MM.1S (cell line): ENCODE measurements at regions not wholly inside any gene's neighbourhood (a gene's known extent, or its start where the extent isn't known, plus 50 kb on each side); places are given as distances from the start of the nearest gene placed in this dataset.

Source experiments
- EZH2 ChIP-seq: fragments of 300-600 bp; sonication (generic); optimal IDR thresholded peaks from 2 replicates; pipeline ENCODE3; 2017; ENCODE audit warnings: low read depth, mild to moderate bottlenecking, antibody characterized with exemption, low read length, mixed read lengths
- EZH2phosphoT487 ChIP-seq: fragments of 300-600 bp; sonication (generic); IDR thresholded peaks from 2 replicates; pipeline ENCODE4 v1.6.1; 2018; ENCODE audit warnings: antibody characterized with exemption, low read length
- TF ChIP-seq, protein P1 (sequence below): fragments of 300-600 bp; sonication (generic); IDR thresholded peaks from 2 replicates; pipeline ENCODE4 v1.5.1; 2016; ENCODE audit warnings: antibody characterized with exemption, low read length, mixed read lengths

DNA sequence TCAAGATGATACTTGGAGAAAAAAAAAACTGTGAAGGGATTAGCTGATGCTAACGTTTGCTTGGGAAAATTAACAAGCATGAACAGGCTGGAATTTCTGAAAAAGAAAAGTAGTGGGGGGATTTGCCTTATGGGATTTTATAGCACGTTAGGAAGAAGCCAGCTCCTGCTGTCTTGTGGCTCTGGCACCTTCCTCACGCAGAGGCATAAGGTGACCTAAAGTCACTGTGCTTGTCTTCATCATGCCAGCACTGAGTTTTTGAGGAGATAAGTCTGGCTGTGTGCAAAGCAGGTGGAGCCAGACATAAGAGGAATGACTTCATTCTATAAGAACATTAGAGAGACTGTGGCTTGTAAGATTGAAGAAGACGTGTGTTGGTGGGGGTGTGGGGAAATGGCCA lies 94.4 kb upstream of the MAP1B start:
- no peak for TF ChIP-seq EZH2
- TF ChIP-seq, protein P1, sequence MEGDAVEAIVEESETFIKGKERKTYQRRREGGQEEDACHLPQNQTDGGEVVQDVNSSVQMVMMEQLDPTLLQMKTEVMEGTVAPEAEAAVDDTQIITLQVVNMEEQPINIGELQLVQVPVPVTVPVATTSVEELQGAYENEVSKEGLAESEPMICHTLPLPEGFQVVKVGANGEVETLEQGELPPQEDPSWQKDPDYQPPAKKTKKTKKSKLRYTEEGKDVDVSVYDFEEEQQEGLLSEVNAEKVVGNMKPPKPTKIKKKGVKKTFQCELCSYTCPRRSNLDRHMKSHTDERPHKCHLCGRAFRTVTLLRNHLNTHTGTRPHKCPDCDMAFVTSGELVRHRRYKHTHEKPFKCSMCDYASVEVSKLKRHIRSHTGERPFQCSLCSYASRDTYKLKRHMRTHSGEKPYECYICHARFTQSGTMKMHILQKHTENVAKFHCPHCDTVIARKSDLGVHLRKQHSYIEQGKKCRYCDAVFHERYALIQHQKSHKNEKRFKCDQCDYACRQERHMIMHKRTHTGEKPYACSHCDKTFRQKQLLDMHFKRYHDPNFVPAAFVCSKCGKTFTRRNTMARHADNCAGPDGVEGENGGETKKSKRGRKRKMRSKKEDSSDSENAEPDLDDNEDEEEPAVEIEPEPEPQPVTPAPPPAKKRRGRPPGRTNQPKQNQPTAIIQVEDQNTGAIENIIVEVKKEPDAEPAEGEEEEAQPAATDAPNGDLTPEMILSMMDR, result no peak
- no peak for TF ChIP-seq EZH2phosphoT487
